ENCODE measurements at regions not wholly inside any gene's neighbourhood (a gene's known extent, or its start where the extent isn't known, plus 50 kb on each side); places are given as distances from the start of the nearest gene placed in this dataset.

- DNase-seq (peak; percentile 80 to 82), ATAC-seq (peak; percentile 64 to 88 (median 74))
- TF ChIP-seq CTCF (IDR thresholded peaks at IDR 0.05): peak in 5 of 9 donors; percentile 12 to 41 (median 29)
- Histone ChIP-seq H3K9me3 (no peaks in the 10 kb centered on the region), H3K4me3 (no peak overlapping the region), H3K27ac (peak overlapping the region; percentile 36 to 81 (median 54)), H3K36me3 (peaks cover 0 to 76% (median 22%) of the 10 kb centered on the region in 9 donors), H3K4me1 (peaks cover 18 to 67% (median 43%) of the 10 kb centered on the region in 9 donors), H3K27me3 (no peaks in the 10 kb centered on the region)
- intact Hi-C loops (cut with DNase I): loop anchor here in 1 of 10 donors (5.0 kb wide), 1 partner anchor 79 kb away; no protein-coding TSS in a partner anchor
- 38 to 57% methylated on average over 22 of the region's 22 CpGs for WGBS, 2 donors
Observed at GRCh38 chr12:124433147-124433874, 134.1 kb downstream of the NCOR2 start.

DNA sequence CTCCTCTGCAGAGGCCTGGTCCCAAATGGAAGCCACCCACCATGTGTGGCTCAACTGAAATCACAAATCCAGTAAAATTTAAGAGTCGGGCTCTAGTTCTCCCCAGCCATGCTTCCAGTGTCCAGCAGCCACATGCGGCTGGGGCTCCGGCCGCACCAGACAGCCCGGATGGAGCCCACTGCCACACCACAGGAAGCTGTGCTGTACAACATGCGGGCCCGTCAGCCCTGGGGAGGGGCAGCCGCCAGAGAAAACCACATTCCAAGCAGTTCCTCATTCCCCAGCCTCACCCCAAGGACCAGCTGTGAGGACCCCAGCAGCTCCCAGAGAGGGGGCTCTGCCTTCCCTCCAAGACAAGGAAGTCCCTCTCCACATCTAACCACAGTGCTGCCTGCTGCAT, 135.0 kb downstream of the NCOR2 start:
- ATAC-seq (peak in 1 of 8 donors; percentile 6), DNase-seq (no peak)
- Histone ChIP-seq H3K9me3 (no peaks in the 10 kb centered on the region), H3K4me3 (no peak overlapping the region), H3K4me1 (peaks cover 25 to 66% (median 46%) of the 10 kb centered on the region in 9 donors), H3K27me3 (no peaks in the 10 kb centered on the region), H3K27ac (peak overlapping the region in 5 of 10 donors; percentile 36 to 81 (median 58)), H3K36me3 (peaks cover 0 to 70% (median 22%) of the 10 kb centered on the region in 9 donors)
- 80 to 84% methylated on average over 8 of the region's 8 CpGs for WGBS, 2 donors
- intact Hi-C loops (cut with DNase I): loop anchor here in 1 of 10 donors (5.0 kb wide), 1 partner anchor 80 kb away; no protein-coding TSS in a partner anchor
- TF ChIP-seq CTCF (IDR thresholded peaks at IDR 0.05): no peak

- TF ChIP-seq CTCF (IDR thresholded peaks at IDR 0.05): no peak
- Histone ChIP-seq H3K27ac (peak overlapping the region in 5 of 10 donors; percentile 36 to 81 (median 58)), H3K36me3 (peaks cover 0 to 70% (median 22%) of the 10 kb centered on the region in 9 donors), H3K9me3 (no peaks in the 10 kb centered on the region), H3K4me1 (peaks cover 28 to 66% (median 47%) of the 10 kb centered on the region in 9 donors), H3K4me3 (no peak overlapping the region), H3K27me3 (no peaks in the 10 kb centered on the region)
- WGBS, 2 donors: 88% methylated on average over 8 of the region's 8 CpGs
- no peak for ATAC-seq
- intact Hi-C loops (cut with DNase I): loop anchor here in 1 of 10 donors (5.0 kb wide), 1 partner anchor 80 kb away; no protein-coding TSS in a partner anchor
- DNase-seq: no peak
Observed at GRCh38 chr12:124431971-124432370, 135.4 kb downstream of the NCOR2 start.

GRCh38 chr12:124430491-124430890, 135.6 kb downstream of the RFLNA start:
- H3K36me3 ChIP-seq: peaks cover 0 to 70% (median 25%) of the 10 kb centered on the region in 9 donors
- no peaks in the 10 kb centered on the region for H3K9me3 ChIP-seq
- peak overlapping the region in 2 of 10 donors; percentile 56 to 79 for H3K27ac ChIP-seq
- WGBS, 2 donors: 96 to 97% methylated on average over 23 of the region's 23 CpGs
- ATAC-seq (no peak), DNase-seq (no peak)
- no peak for TF ChIP-seq CTCF (IDR thresholded peaks at IDR 0.05)
- peaks cover 29 to 69% (median 49%) of the 10 kb centered on the region in 9 donors for H3K4me1 ChIP-seq
- H3K4me3 ChIP-seq: no peak overlapping the region
- intact Hi-C loops (cut with DNase I): loop anchor here in 1 of 10 donors (5.0 kb wide), 1 partner anchor 82 kb away; no protein-coding TSS in a partner anchor
- no peaks in the 10 kb centered on the region for H3K27me3 ChIP-seq

All from heart right ventricle (tissue), 16 donors.